PFSK-1 (cell line): ENCODE measurements at regions not wholly inside any gene's neighbourhood (a gene's known extent, or its start where the extent isn't known, plus 50 kb on each side); places are given as distances from the start of the nearest gene placed in this dataset.

Source experiments
- FOXP2 ChIP-seq: optimal IDR thresholded peaks from 2 replicates; pipeline ENCODE3; 2011; ENCODE audit warnings: borderline replicate concordance, control low read depth, inconsistent platforms; ENCODE audit not compliant: insufficient read depth; ENCODE audit errors: extremely low read length, extremely low read depth
- POLR2AphosphoS5 ChIP-seq: IDR thresholded peaks from 2 replicates; pipeline ENCODE4 v1.6.1; 2012; ENCODE audit warnings: low read depth, mild to moderate bottlenecking, control low read depth, low read length, moderate library complexity
- REST ChIP-seq, 2 experiments: IDR thresholded peaks; 2 replicates each; pipeline versions ENCODE4 v1.6.1 to v1.8.0; 2011 to 2012; ENCODE audit warnings: low read depth in 2 of 2, low read length in 2 of 2, control low read depth in 1 of 2, inconsistent platforms in 1 of 2, mild to moderate bottlenecking in 1 of 2, moderate library complexity in 1 of 2; ENCODE audit not compliant: insufficient read depth in 1 of 2
- SIN3A ChIP-seq: IDR thresholded peaks from 2 replicates; pipeline ENCODE4 v1.6.1; 2012; ENCODE audit warnings: mild to moderate bottlenecking, low read length, moderate library complexity, borderline replicate concordance; ENCODE audit not compliant: insufficient read depth
- TAF1 ChIP-seq: IDR thresholded peaks from 2 replicates; pipeline ENCODE4 v1.6.1; 2012; ENCODE audit warnings: low read length, control low read depth, borderline replicate concordance; ENCODE audit not compliant: insufficient read depth

- TF ChIP-seq TAF1 (no peak), POLR2AphosphoS5 (no peak), REST (IDR thresholded peaks at IDR 0.05; ENCODE audit: insufficient read depth in 1 of 2, low read depth in 2 of 2, low read length in 2 of 2) (no peak), SIN3A (no peak), FOXP2 (no peak)
These were observed 1047.8 kb upstream of the FAM98A start for GRCh38 chr2:34646901-34647300.
